SK-N-SH (cell line): ENCODE measurements at regions not wholly inside any gene's neighbourhood (a gene's known extent, or its start where the extent isn't known, plus 50 kb on each side); places are given as distances from the start of the nearest gene placed in this dataset.

ENCODE experiments used
- CTCF ChIA-PET: fragments of 300-600, 350-600 bp; formaldehyde crosslinking; extraction: SDS; loops from one replicate; lab custom pipeline; 2021; lab: Yijun Ruan, JAX
- POLR2A ChIA-PET: fragments of 350-600 bp; sonication (Branson Sonifier 250); formaldehyde crosslinking; extraction: SDS; loops from one replicate; lab custom pipeline; 2020; ENCODE audit warnings: antibody characterized with exemption, inconsistent platforms; lab: Yijun Ruan, JAX
- DNase-seq: peaks from one replicate; pipeline ENCODE4 v3.0.0; 2012
- H2AFZ ChIP-seq: fragments of 200-600 bp; sonication (generic); 2 replicates; pipeline ENCODE4 v1.8.1; 2016; ENCODE audit warnings: antibody characterized with exemption, mild to moderate bottlenecking, low read depth
- H3F3A ChIP-seq: fragments of 200-600 bp; sonication (generic); replicated peaks from 2 replicates; pipeline ENCODE3; 2016; ENCODE audit warnings: antibody characterized with exemption, mild to moderate bottlenecking; ENCODE audit not compliant: insufficient read depth
- H3K27ac ChIP-seq, 2 experiments: fragments of 200-500 bp in 1 of 2; fragments of 200-600 bp in 1 of 2; sonication (Bioruptor generic) in 1 of 2; sonication (generic), shearing (Covaris generic) in 1 of 2; 2 replicates each; pipeline versions ENCODE4 v1.5.1 to v1.6.1; 2014 to 2016; ENCODE audit warnings: low read depth in 2 of 2, inconsistent platforms in 1 of 2, low read length in 1 of 2, mild to moderate bottlenecking in 1 of 2, mixed read lengths in 1 of 2
- H3K27me3 ChIP-seq: fragments of 200-600 bp; sonication (generic), shearing (Covaris generic); 2 replicates; pipeline ENCODE4 v1.6.1; 2016; ENCODE audit warnings: mixed run types; ENCODE audit not compliant: insufficient read depth
- H3K36me3 ChIP-seq, 2 experiments: fragments of 200-500 bp in 1 of 2; fragments of 200-600 bp in 1 of 2; sonication (Bioruptor generic) in 1 of 2; sonication (generic) in 1 of 2; replicated peaks in 1 of 2; 2 replicates each; pipeline versions ENCODE3 to v1.5.1; 2014 to 2016; ENCODE audit warnings: low read length in 1 of 2, mild to moderate bottlenecking in 1 of 2; ENCODE audit not compliant: insufficient read depth in 2 of 2, control insufficient read depth in 1 of 2
- H3K4me1 ChIP-seq, 2 experiments: fragments of 200-500 bp in 1 of 2; fragments of 200-600 bp in 1 of 2; sonication (Bioruptor generic) in 1 of 2; sonication (generic), shearing (Covaris generic) in 1 of 2; 2 replicates each; pipeline versions ENCODE4 v1.5.1 to v1.6.1; 2014 to 2016; ENCODE audit warnings: low read depth in 1 of 2, low read length in 1 of 2, mixed run types in 1 of 2; ENCODE audit not compliant: insufficient read depth in 2 of 2, control insufficient read depth in 1 of 2
- H3K4me2 ChIP-seq: fragments of 200-600 bp; sonication (generic), shearing (Covaris generic); 2 replicates; pipeline ENCODE4 v1.6.1; 2017; ENCODE audit warnings: mixed run types
- H3K4me3 ChIP-seq, 2 experiments: fragments of 200-500 bp in 1 of 2; fragments of 200-600 bp in 1 of 2; sonication (Bioruptor generic) in 1 of 2; sonication (generic), shearing (Covaris generic) in 1 of 2; 2 replicates each; pipeline versions ENCODE4 v1.5.1 to v1.8.1; 2014 to 2016; ENCODE audit warnings: low read depth in 2 of 2, inconsistent platforms in 1 of 2, low read length in 1 of 2, mild to moderate bottlenecking in 1 of 2, mixed read lengths in 1 of 2, moderate library complexity in 1 of 2
- H3K79me2 ChIP-seq: fragments of 200-600 bp; sonication (generic); 2 replicates; pipeline ENCODE4 v1.8.1; 2017; ENCODE audit warnings: mild to moderate bottlenecking; ENCODE audit not compliant: insufficient read depth
- H3K9ac ChIP-seq: fragments of 200-600 bp; sonication (generic); 2 replicates; pipeline ENCODE4 v1.6.1; 2017; ENCODE audit warnings: mixed run types
- H3K9me2 ChIP-seq: fragments of 200-600 bp; sonication (generic); 2 replicates; pipeline ENCODE4 v1.6.1; 2017; ENCODE audit warnings: mixed run types
- H3K9me3 ChIP-seq: fragments of 200-600 bp; sonication (generic); 2 replicates; pipeline ENCODE4 v1.6.1; 2017; ENCODE audit warnings: mixed run types, mild to moderate bottlenecking, moderate library complexity
- H4K20me1 ChIP-seq: fragments of 200-600 bp; sonication (generic); 2 replicates; pipeline ENCODE4 v1.6.1; 2017; ENCODE audit warnings: mild to moderate bottlenecking, mixed run types; ENCODE audit not compliant: insufficient read depth
- CHD2 ChIP-seq: fragments of 150-350 bp; IDR thresholded peaks from 2 replicates; pipeline ENCODE4 v1.6.1; 2018; ENCODE audit warnings: low read length; ENCODE audit not compliant: partially characterized antibody
- CTCF ChIP-seq: fragments of 200-600 bp; sonication (generic); IDR thresholded peaks from 2 replicates; pipeline ENCODE4 v1.6.1; 2017; ENCODE audit warnings: antibody characterized with exemption, mild to moderate bottlenecking, moderate library complexity
- EP300 ChIP-seq, 2 experiments: IDR thresholded peaks; 2 replicates each; pipeline versions ENCODE4 v1.4.0 to v1.6.1; 2012; ENCODE audit warnings: borderline replicate concordance in 1 of 2, low read depth in 1 of 2, low read length in 1 of 2
- IRF3 ChIP-seq: fragments of 150-350 bp; IDR thresholded peaks from 2 replicates; pipeline ENCODE4 v1.6.1; 2016; ENCODE audit warnings: mild to moderate bottlenecking, low read depth, low read length
- MXI1 ChIP-seq: IDR thresholded peaks from 2 replicates; pipeline ENCODE4 v1.6.1; 2012; ENCODE audit warnings: mild to moderate bottlenecking, low read depth, low read length, improper control_type of control experiment
- RAD21 ChIP-seq: IDR thresholded peaks from 2 replicates; pipeline ENCODE4 v1.6.1; 2012; ENCODE audit warnings: mild to moderate bottlenecking, low read length
- REST ChIP-seq: IDR thresholded peaks from 2 replicates; pipeline ENCODE4 v1.6.1; 2012; ENCODE audit warnings: mild to moderate bottlenecking, low read depth, low read length, moderate library complexity
- SMC3 ChIP-seq: IDR thresholded peaks from 2 replicates; pipeline ENCODE4 v1.6.1; 2012; ENCODE audit warnings: low read depth, low read length, improper control_type of control experiment
- TCF12 ChIP-seq: IDR thresholded peaks from 2 replicates; pipeline ENCODE4 v1.4.0; 2012
- USF2 ChIP-seq: fragments of 150-350 bp; IDR thresholded peaks from 2 replicates; pipeline ENCODE4 v1.6.1; 2017; ENCODE audit warnings: antibody characterized with exemption, low read length, low read depth, borderline replicate concordance
- WGBS: methylation state at CpG from one replicate; pipeline ENCODE4 v1.1.6; 2017; ENCODE audit warnings: low lambda C conversion rate; 5-methylcytosine and 5-hydroxymethylcytosine counted together

- no peak overlapping the region for H2AFZ ChIP-seq
- no peak overlapping the region for H3K27ac ChIP-seq
- no peak overlapping the region for H3K4me3 ChIP-seq
- no peaks in the 10 kb centered on the region for H3K27me3 ChIP-seq
- H4K20me1 ChIP-seq = no peaks in the 10 kb centered on the region
- no peaks in the 10 kb centered on the region for H3K79me2 ChIP-seq
- no peak overlapping the region for H3K4me2 ChIP-seq
- POLR2A ChIA-PET = no interaction called here
- WGBS = 4% methylated on average over 1 of the region's 1 CpG
- no peaks in the 10 kb centered on the region for H3K9me2 ChIP-seq
- H3K9me3 ChIP-seq = no peaks in the 10 kb centered on the region
- H3K4me1 ChIP-seq = no peaks in the 10 kb centered on the region
- DNase-seq = no peak
- TF ChIP-seq RAD21 (no peak), CTCF (no peak), IRF3 (no peak), USF2 (no peak), MXI1 (no peak), TCF12 (no peak), EP300 (IDR thresholded peaks at IDR 0.05; ENCODE audit: borderline replicate concordance in 1 of 2, low read depth in 1 of 2, low read length in 1 of 2) (no peak), SMC3 (no peak), REST (no peak), CHD2 (no peak)
- no peaks in the 10 kb centered on the region for H3F3A ChIP-seq
- no peak overlapping the region for H3K9ac ChIP-seq
- CTCF ChIA-PET = no interaction called here
- no peaks in the 10 kb centered on the region for H3K36me3 ChIP-seq
These were observed 872.6 kb downstream of the FLRT2 start for GRCh38 chr14:86402545-86402944.
